H1 (cell line): ENCODE measurements at regions not wholly inside any gene's neighbourhood (a gene's known extent, or its start where the extent isn't known, plus 50 kb on each side); places are given as distances from the start of the nearest gene placed in this dataset.

Experiments used
- CTCF ChIA-PET: fragments of 300-600 bp; sonication (Branson Sonifier 250); formaldehyde crosslinking; loops from one replicate; lab custom pipeline; 2021; ENCODE audit not compliant: partially characterized antibody; lab: Charles Lee
- POLR2A ChIA-PET: fragments of 300-600 bp; sonication (Branson Sonifier 250); formaldehyde crosslinking; loops from one replicate; lab custom pipeline; 2021; ENCODE audit warnings: inconsistent platforms; ENCODE audit not compliant: partially characterized antibody; lab: Charles Lee
- DNase-seq, 2 experiments: peaks; one replicate each; pipeline versions ENCODE4 v3.0.0 to v3.0.0-alpha.2; 2010 to 2022; ENCODE audit warnings: low spot score in 2 of 2, low read depth in 1 of 2, mixed read lengths in 1 of 2
- FAIRE-seq: peaks from 2 replicates; lab custom pipeline; 2011; peaks lifted over from hg19 to GRCh38; lab: Jason Lieb, UNC
- H2AFZ ChIP-seq: 2 replicates; pipeline ENCODE4 v1.8.1; 2012; ENCODE audit warnings: low read length, inconsistent platforms
- H2AK5ac ChIP-seq: 2 replicates; pipeline ENCODE4 v1.6.1; 2013; ENCODE audit warnings: low read depth, low read length
- H2BK120ac ChIP-seq: replicated peaks from 2 replicates; pipeline ENCODE3; 2013; ENCODE audit warnings: low read depth, low read length, inconsistent platforms
- H2BK12ac ChIP-seq: 2 replicates; pipeline ENCODE4 v1.6.1; 2013; ENCODE audit warnings: low read depth, low read length
- H2BK15ac ChIP-seq: 2 replicates; pipeline ENCODE4 v1.6.1; 2013; ENCODE audit warnings: low read length
- H2BK20ac ChIP-seq: 2 replicates; pipeline ENCODE4 v1.6.1; 2013; ENCODE audit warnings: low read length
- H2BK5ac ChIP-seq: 2 replicates; pipeline ENCODE4 v1.6.1; 2013; ENCODE audit warnings: low read depth, low read length
- H3K14ac ChIP-seq: 2 replicates; pipeline ENCODE4 v1.6.1; 2013; ENCODE audit warnings: inconsistent platforms; ENCODE audit not compliant: insufficient read length
- H3K18ac ChIP-seq: 2 replicates; pipeline ENCODE4 v1.6.1; 2013; ENCODE audit warnings: low read length; ENCODE audit errors: extremely low read depth
- H3K23ac ChIP-seq: 2 replicates; pipeline ENCODE4 v1.6.1; 2013; ENCODE audit warnings: inconsistent platforms; ENCODE audit not compliant: insufficient read length
- H3K23me2 ChIP-seq: 2 replicates; pipeline ENCODE4 v1.6.1; 2013; ENCODE audit warnings: low read depth, low read length
- H3K27ac ChIP-seq: 2 replicates; pipeline ENCODE4 v1.6.1; 2011; ENCODE audit warnings: low read depth, low read length, inconsistent platforms
- H3K27me3 ChIP-seq, 4 experiments: replicated peaks in 1 of 4; 1 replicate in 1 of 4; 2 replicates in 3 of 4; pipeline versions ENCODE4 v1.6.1 to v1.8.1; 2011 to 2013; ENCODE audit warnings: low read length in 3 of 4, mild to moderate bottlenecking in 3 of 4, inconsistent platforms in 2 of 4, mixed read lengths in 2 of 4, moderate library complexity in 1 of 4; ENCODE audit not compliant: control insufficient read depth in 3 of 4, insufficient read depth in 3 of 4; ENCODE audit errors: extremely low read depth in 1 of 4
- H3K36me3 ChIP-seq, 4 experiments: 2 replicates each; pipeline versions ENCODE4 v1.6.1 to v1.8.1; 2011 to 2013; ENCODE audit warnings: mild to moderate bottlenecking in 4 of 4, low read length in 3 of 4, moderate library complexity in 2 of 4, control low read depth in 1 of 4, inconsistent platforms in 1 of 4; ENCODE audit not compliant: insufficient read depth in 4 of 4, control insufficient read depth in 2 of 4
- H3K4ac ChIP-seq: replicated peaks from 2 replicates; pipeline ENCODE3; 2013; ENCODE audit warnings: low read length, low read depth, mixed read lengths, inconsistent platforms; ENCODE audit not compliant: insufficient read length
- H3K4me1 ChIP-seq, 4 experiments: replicated peaks in 1 of 4; 1 replicate in 1 of 4; 2 replicates in 3 of 4; pipeline versions ENCODE4 v1.6.1 to v1.8.1; 2011 to 2013; ENCODE audit warnings: low read length in 3 of 4, inconsistent platforms in 2 of 4, mixed read lengths in 1 of 4; ENCODE audit not compliant: insufficient read depth in 4 of 4, control insufficient read depth in 3 of 4
- H3K4me2 ChIP-seq, 2 experiments: 2 replicates each; pipeline versions ENCODE4 v1.6.1 to v1.8.1; 2011 to 2013; ENCODE audit warnings: low read depth in 2 of 2, low read length in 2 of 2, control low read depth in 1 of 2, inconsistent platforms in 1 of 2, mild to moderate bottlenecking in 1 of 2; ENCODE audit not compliant: insufficient read depth in 1 of 2
- H3K4me3 ChIP-seq, 4 experiments: fragments of 200-600, 300-600 bp in 1 of 4; sonication (generic), shearing (Covaris generic), sonication (Bioruptor Twin) in 1 of 4; 2 replicates each; pipeline versions ENCODE4 v1.5.1 to v1.8.1; 2011 to 2016; ENCODE audit warnings: low read length in 4 of 4, low read depth in 3 of 4, control low read depth in 2 of 4, inconsistent platforms in 2 of 4, mild to moderate bottlenecking in 2 of 4, mixed read lengths in 1 of 4, moderate library complexity in 1 of 4; ENCODE audit not compliant: insufficient read depth in 2 of 4; ENCODE audit errors: extremely low read depth in 1 of 4
- H3K56ac ChIP-seq: replicated peaks from 2 replicates; pipeline ENCODE3; 2013; ENCODE audit warnings: low read depth, mild to moderate bottlenecking, mixed read lengths, low read length, inconsistent platforms; ENCODE audit not compliant: insufficient read length
- H3K79me1 ChIP-seq: 2 replicates; pipeline ENCODE4 v1.6.1; 2013; ENCODE audit warnings: low read depth, low read length, control low read depth
- H3K79me2 ChIP-seq, 2 experiments: 2 replicates each; pipeline versions ENCODE4 v1.6.1 to v1.8.1; 2012 to 2013; ENCODE audit warnings: low read length in 2 of 2, mild to moderate bottlenecking in 2 of 2, inconsistent platforms in 1 of 2; ENCODE audit not compliant: insufficient read depth in 2 of 2, control insufficient read depth in 1 of 2
- H3K9ac ChIP-seq, 4 experiments: replicated peaks in 1 of 4; 1 replicate in 1 of 4; 2 replicates in 3 of 4; pipeline versions ENCODE4 v1.6.1 to v1.8.1; 2011 to 2013; ENCODE audit warnings: low read depth in 3 of 4, low read length in 3 of 4, control low read depth in 2 of 4, mild to moderate bottlenecking in 2 of 4, moderate library complexity in 2 of 4, inconsistent platforms in 1 of 4; ENCODE audit errors: extremely low read depth in 1 of 4
- H3K9me3 ChIP-seq, 2 experiments: 2 replicates each; pipeline versions ENCODE4 v1.6.1 to v1.8.1; 2012 to 2013; ENCODE audit warnings: mild to moderate bottlenecking in 2 of 2, moderate library complexity in 2 of 2, control low read depth in 1 of 2, inconsistent platforms in 1 of 2, low read depth in 1 of 2, low read length in 1 of 2, mixed read lengths in 1 of 2; ENCODE audit not compliant: insufficient read depth in 2 of 2
- H4K20me1 ChIP-seq, 2 experiments: replicated peaks in 1 of 2; 2 replicates each; pipeline versions ENCODE3 to v1.8.1; 2011 to 2013; ENCODE audit warnings: inconsistent platforms in 2 of 2, low read length in 2 of 2, mild to moderate bottlenecking in 1 of 2; ENCODE audit not compliant: insufficient read depth in 2 of 2, control insufficient read depth in 1 of 2
- H4K5ac ChIP-seq: 2 replicates; pipeline ENCODE4 v1.6.1; 2013; ENCODE audit warnings: low read length, low read depth, mixed read lengths, inconsistent platforms; ENCODE audit not compliant: insufficient read length
- H4K8ac ChIP-seq: 2 replicates; pipeline ENCODE4 v1.8.0; 2013; ENCODE audit warnings: mild to moderate bottlenecking, moderate library complexity, low read length, inconsistent platforms; ENCODE audit not compliant: insufficient read depth; ENCODE audit errors: extremely low read depth
- H4K91ac ChIP-seq: replicated peaks from 2 replicates; pipeline ENCODE3; 2013; ENCODE audit warnings: low read length, mixed read lengths, inconsistent platforms; ENCODE audit not compliant: insufficient read length
- JUN ChIP-seq: IDR thresholded peaks from 2 replicates; pipeline ENCODE4 v1.6.1; 2011; ENCODE audit warnings: low read depth, mild to moderate bottlenecking, improper control_type of control experiment, low read length
- KDM4A ChIP-seq: IDR thresholded peaks from one replicate; pipeline ENCODE4 v1.7.1; 2012; ENCODE audit warnings: low read depth, mild to moderate bottlenecking, moderate library complexity, low read length, inconsistent platforms; ENCODE audit not compliant: severe bottlenecking
- NRF1 ChIP-seq: IDR thresholded peaks from 2 replicates; pipeline ENCODE4 v1.6.1; 2011; ENCODE audit warnings: mild to moderate bottlenecking, low read depth, low read length, improper control_type of control experiment
- SIRT6 ChIP-seq: IDR thresholded peaks from one replicate; pipeline ENCODE4 v1.7.1; 2012; ENCODE audit warnings: low read length, inconsistent platforms
- YY1 ChIP-seq: IDR thresholded peaks from 2 replicates; pipeline ENCODE4 v1.6.1; 2011; ENCODE audit warnings: low read depth, mild to moderate bottlenecking, low read length
- WGBS, 2 experiments: shearing (Covaris generic) in 1 of 2; methylation state at CpG; one replicate each; pipeline versions ENCODE4 v1.1.6 to v1.1.7; 2013 to 2015; ENCODE audit warnings: low lambda C conversion rate in 2 of 2, mixed read lengths in 2 of 2, inconsistent platforms in 1 of 2, low coverage in 1 of 2, missing lambda C conversion rate in 1 of 2; ENCODE audit not compliant: insufficient replicate concordance in 2 of 2, insufficient coverage in 1 of 2, insufficient read length in 1 of 2; ENCODE audit errors: extremely low coverage in 1 of 2, missing lambda C conversion rate in 1 of 2; 5-methylcytosine and 5-hydroxymethylcytosine counted together
- TF ChIP-seq, protein P1 (sequence below): IDR thresholded peaks from 2 replicates; pipeline ENCODE4 v1.6.1; 2012; ENCODE audit warnings: inconsistent platforms
- TF ChIP-seq, protein P2 (sequence below), 3 experiments: IDR thresholded peaks; 1 replicate in 2 of 3; 2 replicates in 1 of 3; pipeline versions ENCODE4 v1.5.1 to v1.6.1; 2011; ENCODE audit warnings: low read length in 3 of 3, mild to moderate bottlenecking in 3 of 3, inconsistent platforms in 2 of 3, low read depth in 1 of 3, moderate library complexity in 1 of 3; ENCODE audit not compliant: insufficient read depth in 1 of 3; ENCODE audit errors: control extremely low read depth in 1 of 3
- TF ChIP-seq, protein P3 (sequence below): IDR thresholded peaks from 2 replicates; pipeline ENCODE4 v1.6.1; 2012; ENCODE audit warnings: low read length, inconsistent platforms
- TF ChIP-seq, protein P4 (sequence below): IDR thresholded peaks from 2 replicates; pipeline ENCODE4 v1.6.1; 2011; ENCODE audit warnings: low read depth, mild to moderate bottlenecking, low read length; ENCODE audit not compliant: insufficient read depth

DNA sequence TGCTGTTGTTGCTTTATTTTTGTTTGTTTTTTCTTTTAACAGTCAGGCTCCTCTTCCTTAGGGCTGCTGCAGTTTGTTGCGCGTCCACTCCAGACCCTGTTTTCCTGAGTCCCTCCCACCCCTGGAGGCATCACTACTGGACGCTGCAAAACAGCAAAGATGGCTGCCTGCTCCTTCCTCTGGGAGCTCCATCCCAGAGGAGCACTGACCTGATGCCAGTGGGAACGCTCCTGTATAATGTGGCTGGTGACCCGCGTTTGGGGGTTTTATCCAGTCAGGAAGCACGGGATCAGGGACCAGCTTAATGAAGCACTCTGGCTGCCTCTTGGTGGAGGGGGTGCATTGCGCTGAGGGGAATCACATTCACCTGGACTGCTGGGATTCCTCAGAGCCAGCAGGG, 1005.6 kb downstream of the CDH8 start:
- Histone ChIP-seq H3K9ac (no peak overlapping the region), H3K4me2 (no peak overlapping the region), H3K79me1 (no peaks in the 10 kb centered on the region), H3K18ac (no peak overlapping the region), H3K27ac (no peak overlapping the region), H3K79me2 (no peaks in the 10 kb centered on the region), H3K9me3 (peaks cover 0 to 3% of the 10 kb centered on the region in 2 experiments; a peak in 1 of 4 replicates), H4K91ac (no peak overlapping the region), H2BK12ac (no peak overlapping the region), H3K4ac (no peak overlapping the region), H2AFZ (no peak overlapping the region), H4K5ac (no peak overlapping the region), H2BK5ac (no peak overlapping the region), H3K4me1 (no peaks in the 10 kb centered on the region), H3K36me3 (no peaks in the 10 kb centered on the region), H3K56ac (no peak overlapping the region), H3K23me2 (no peaks in the 10 kb centered on the region), H2BK20ac (no peak overlapping the region), H3K14ac (no peak overlapping the region), H3K4me3 (no peak overlapping the region), H3K23ac (no peak overlapping the region), H2BK15ac (no peak overlapping the region), H4K8ac (no peak overlapping the region), H2BK120ac (no peak overlapping the region), H4K20me1 (no peaks in the 10 kb centered on the region), H2AK5ac (no peak overlapping the region), H3K27me3 (no peaks in the 10 kb centered on the region)
- ChIA-PET CTCF (interaction anchor here (0.5 kb wide), 1 partner anchor 138 kb away, joined by 4 read pairs; no protein-coding TSS in a partner anchor), POLR2A (no interaction called here)
- DNase-seq (no peak), FAIRE-seq (no peak)
- 94% methylated on average over 8 of the region's 8 CpGs; no CpG with 5 or more reads in 1 of the 2 experiments for WGBS, 2 experiments
- TF ChIP-seq, protein P1, sequence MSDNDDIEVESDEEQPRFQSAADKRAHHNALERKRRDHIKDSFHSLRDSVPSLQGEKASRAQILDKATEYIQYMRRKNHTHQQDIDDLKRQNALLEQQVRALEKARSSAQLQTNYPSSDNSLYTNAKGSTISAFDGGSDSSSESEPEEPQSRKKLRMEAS = no peak
- TF ChIP-seq, protein P2, sequence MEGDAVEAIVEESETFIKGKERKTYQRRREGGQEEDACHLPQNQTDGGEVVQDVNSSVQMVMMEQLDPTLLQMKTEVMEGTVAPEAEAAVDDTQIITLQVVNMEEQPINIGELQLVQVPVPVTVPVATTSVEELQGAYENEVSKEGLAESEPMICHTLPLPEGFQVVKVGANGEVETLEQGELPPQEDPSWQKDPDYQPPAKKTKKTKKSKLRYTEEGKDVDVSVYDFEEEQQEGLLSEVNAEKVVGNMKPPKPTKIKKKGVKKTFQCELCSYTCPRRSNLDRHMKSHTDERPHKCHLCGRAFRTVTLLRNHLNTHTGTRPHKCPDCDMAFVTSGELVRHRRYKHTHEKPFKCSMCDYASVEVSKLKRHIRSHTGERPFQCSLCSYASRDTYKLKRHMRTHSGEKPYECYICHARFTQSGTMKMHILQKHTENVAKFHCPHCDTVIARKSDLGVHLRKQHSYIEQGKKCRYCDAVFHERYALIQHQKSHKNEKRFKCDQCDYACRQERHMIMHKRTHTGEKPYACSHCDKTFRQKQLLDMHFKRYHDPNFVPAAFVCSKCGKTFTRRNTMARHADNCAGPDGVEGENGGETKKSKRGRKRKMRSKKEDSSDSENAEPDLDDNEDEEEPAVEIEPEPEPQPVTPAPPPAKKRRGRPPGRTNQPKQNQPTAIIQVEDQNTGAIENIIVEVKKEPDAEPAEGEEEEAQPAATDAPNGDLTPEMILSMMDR (IDR thresholded peaks at IDR 0.05; ENCODE audit: control extremely low read depth in 1 of 3, insufficient read depth in 1 of 3, low read depth in 1 of 3, low read length in 3 of 3) = no peak
- TF ChIP-seq NRF1 = no peak
- TF ChIP-seq YY1 = no peak
- TF ChIP-seq SIRT6 = no peak
- TF ChIP-seq, protein P3, sequence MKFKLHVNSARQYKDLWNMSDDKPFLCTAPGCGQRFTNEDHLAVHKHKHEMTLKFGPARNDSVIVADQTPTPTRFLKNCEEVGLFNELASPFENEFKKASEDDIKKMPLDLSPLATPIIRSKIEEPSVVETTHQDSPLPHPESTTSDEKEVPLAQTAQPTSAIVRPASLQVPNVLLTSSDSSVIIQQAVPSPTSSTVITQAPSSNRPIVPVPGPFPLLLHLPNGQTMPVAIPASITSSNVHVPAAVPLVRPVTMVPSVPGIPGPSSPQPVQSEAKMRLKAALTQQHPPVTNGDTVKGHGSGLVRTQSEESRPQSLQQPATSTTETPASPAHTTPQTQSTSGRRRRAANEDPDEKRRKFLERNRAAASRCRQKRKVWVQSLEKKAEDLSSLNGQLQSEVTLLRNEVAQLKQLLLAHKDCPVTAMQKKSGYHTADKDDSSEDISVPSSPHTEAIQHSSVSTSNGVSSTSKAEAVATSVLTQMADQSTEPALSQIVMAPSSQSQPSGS = no peak
- no peak for TF ChIP-seq KDM4A
- TF ChIP-seq JUN = no peak
- TF ChIP-seq, protein P4, sequence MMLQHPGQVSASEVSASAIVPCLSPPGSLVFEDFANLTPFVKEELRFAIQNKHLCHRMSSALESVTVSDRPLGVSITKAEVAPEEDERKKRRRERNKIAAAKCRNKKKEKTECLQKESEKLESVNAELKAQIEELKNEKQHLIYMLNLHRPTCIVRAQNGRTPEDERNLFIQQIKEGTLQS = no peak
